Loucy (cell line): ENCODE measurements at regions not wholly inside any gene's neighbourhood (a gene's known extent, or its start where the extent isn't known, plus 50 kb on each side); places are given as distances from the start of the nearest gene placed in this dataset.

Source experiments
- H2AFZ ChIP-seq: fragments of 200-600 bp; sonication (generic); 2 replicates; pipeline ENCODE4 v1.6.0; 2016; ENCODE audit warnings: antibody characterized with exemption, mild to moderate bottlenecking, low read length, moderate library complexity
- H3F3A ChIP-seq: fragments of 200-600 bp; 2 replicates; pipeline ENCODE4 v1.6.0; 2016; ENCODE audit warnings: antibody characterized with exemption, low read depth, mild to moderate bottlenecking
- H3K27me3 ChIP-seq: fragments of 200-600 bp; sonication (generic); 2 replicates; pipeline ENCODE4 v1.6.1; 2014; ENCODE audit warnings: low read length, mild to moderate bottlenecking; ENCODE audit not compliant: insufficient read depth, poor library complexity, severe bottlenecking
- H3K36me3 ChIP-seq: fragments of 200-600 bp; sonication (generic); 2 replicates; pipeline ENCODE4 v1.6.1; 2016; ENCODE audit warnings: low read length; ENCODE audit not compliant: insufficient read depth
- H3K4me1 ChIP-seq: fragments of 200-600 bp; sonication (generic); 2 replicates; pipeline ENCODE4 v1.5.1; 2014; ENCODE audit warnings: low read length, mild to moderate bottlenecking; ENCODE audit not compliant: insufficient read depth, poor library complexity, severe bottlenecking
- H3K4me2 ChIP-seq: fragments of 200-600 bp; sonication (generic); 2 replicates; pipeline ENCODE4 v1.6.0; 2014; ENCODE audit warnings: antibody characterized with exemption, low read length, low read depth, mild to moderate bottlenecking; ENCODE audit not compliant: poor library complexity, severe bottlenecking
- H3K4me3 ChIP-seq: fragments of 200-600 bp; sonication (generic); 2 replicates; pipeline ENCODE4 v1.5.1; 2014; ENCODE audit warnings: low read length, mild to moderate bottlenecking, mixed read lengths; ENCODE audit not compliant: poor library complexity, severe bottlenecking
- H3K79me2 ChIP-seq: fragments of 200-600 bp; sonication (generic); 2 replicates; pipeline ENCODE4 v1.6.1; 2014; ENCODE audit warnings: low read length; ENCODE audit not compliant: insufficient read depth
- H3K9ac ChIP-seq: fragments of 200-600 bp; sonication (generic); 2 replicates; pipeline ENCODE4 v1.6.0; 2014; ENCODE audit warnings: mild to moderate bottlenecking, low read depth, low read length, moderate library complexity; ENCODE audit not compliant: poor library complexity, severe bottlenecking
- H3K9me2 ChIP-seq: fragments of 200-600 bp; sonication (generic); replicated peaks from 2 replicates; pipeline ENCODE4 v1.6.1; 2016; ENCODE audit warnings: low read depth, low read length, mixed read lengths
- H3K9me3 ChIP-seq: fragments of 200-600 bp; sonication (generic); 2 replicates; pipeline ENCODE4 v1.6.1; 2014; ENCODE audit warnings: mild to moderate bottlenecking, antibody characterized with exemption, low read length, low read depth; ENCODE audit not compliant: insufficient read depth
- H4K20me1 ChIP-seq: fragments of 200-600 bp; sonication (generic); 2 replicates; pipeline ENCODE4 v1.6.0; 2014; ENCODE audit warnings: antibody characterized with exemption, low read length, mild to moderate bottlenecking; ENCODE audit not compliant: insufficient read depth, poor library complexity, severe bottlenecking
- CTCF ChIP-seq: fragments of 200-600 bp; sonication (generic); conservative IDR thresholded peaks from 2 replicates; pipeline ENCODE4 v1.5.1; 2014; ENCODE audit warnings: mild to moderate bottlenecking, antibody characterized with exemption, low read length
- EZH2phosphoT487 ChIP-seq: fragments of 200-600 bp; IDR thresholded peaks from 2 replicates; pipeline ENCODE4 v1.6.1; 2018; ENCODE audit warnings: antibody characterized with exemption, mild to moderate bottlenecking, moderate library complexity, borderline replicate concordance

- H3K27me3 ChIP-seq, result no peaks in the 10 kb centered on the region
- no peaks in the 10 kb centered on the region for H4K20me1 ChIP-seq
- H3F3A ChIP-seq, result no peaks in the 10 kb centered on the region
- H3K4me2 ChIP-seq, result no peak overlapping the region
- no peak for TF ChIP-seq CTCF
- no peak for TF ChIP-seq EZH2phosphoT487
- no peaks in the 10 kb centered on the region for H3K9me2 ChIP-seq
- no peak overlapping the region for H3K4me3 ChIP-seq
- H3K36me3 ChIP-seq, result no peaks in the 10 kb centered on the region
- H3K79me2 ChIP-seq, result no peaks in the 10 kb centered on the region
- H3K9ac ChIP-seq, result no peak overlapping the region
- no peak overlapping the region for H2AFZ ChIP-seq
- no peaks in the 10 kb centered on the region for H3K9me3 ChIP-seq
- H3K4me1 ChIP-seq, result no peaks in the 10 kb centered on the region
These were observed 1055.3 kb upstream of the SPRY2 start for GRCh38 chr13:81396192-81396591.

- TF ChIP-seq CTCF (no peak), EZH2phosphoT487 (no peak)
- Histone ChIP-seq H3K4me1 (no peaks in the 10 kb centered on the region), H2AFZ (no peak overlapping the region), H3K9ac (no peak overlapping the region), H3K9me3 (no peaks in the 10 kb centered on the region), H4K20me1 (no peaks in the 10 kb centered on the region), H3F3A (no peaks in the 10 kb centered on the region), H3K9me2 (no peaks in the 10 kb centered on the region), H3K27me3 (no peaks in the 10 kb centered on the region), H3K4me3 (no peak overlapping the region), H3K79me2 (no peaks in the 10 kb centered on the region), H3K4me2 (no peak overlapping the region), H3K36me3 (no peaks in the 10 kb centered on the region)
These were observed 1054.4 kb upstream of the SPRY2 start for GRCh38 chr13:81395368-81395767.

DNA sequence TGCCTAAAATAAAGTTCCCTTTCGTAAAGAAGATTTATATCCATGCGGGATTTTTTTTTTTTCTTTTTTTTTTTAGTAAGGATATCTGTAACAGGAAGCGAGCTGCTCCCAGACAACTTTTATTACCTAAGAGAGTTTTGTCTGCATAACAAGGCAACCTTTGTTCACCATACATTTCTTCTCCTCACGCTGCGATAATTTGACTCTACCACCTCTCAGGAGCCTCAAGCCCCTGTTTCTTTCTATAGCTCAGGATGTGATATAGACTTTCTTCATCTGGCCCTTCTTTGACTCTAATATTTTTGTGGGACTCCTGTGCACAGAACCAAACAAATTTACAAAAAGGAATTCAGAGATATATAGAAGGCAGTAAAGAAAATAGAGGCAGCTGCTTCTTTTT is 1053.7 kb upstream of the SPRY2 start:
- Histone ChIP-seq H3K4me2 (no peak overlapping the region), H3K9me2 (no peaks in the 10 kb centered on the region), H3K9ac (no peak overlapping the region), H3K79me2 (no peaks in the 10 kb centered on the region), H3K4me3 (no peak overlapping the region), H3K36me3 (no peaks in the 10 kb centered on the region), H3F3A (no peaks in the 10 kb centered on the region), H3K4me1 (no peaks in the 10 kb centered on the region), H4K20me1 (no peaks in the 10 kb centered on the region), H3K9me3 (no peaks in the 10 kb centered on the region), H3K27me3 (no peaks in the 10 kb centered on the region), H2AFZ (no peak overlapping the region)
- TF ChIP-seq CTCF (no peak), EZH2phosphoT487 (no peak)
